SK-N-SH treated with all-trans-retinoic acid at 6 μM for 48 hours (cell line): ENCODE measurements at regions not wholly inside any gene's neighbourhood (a gene's known extent, or its start where the extent isn't known, plus 50 kb on each side); places are given as distances from the start of the nearest gene placed in this dataset.

Experiments
- ATAC-seq: fragments of 200-7000 bp; cut with Tn5 transposase; 3 replicates; pipeline ENCODE4 v1.9.1; 2020; ENCODE audit warnings: mild to moderate bottlenecking, moderate library complexity
- ARNTL ChIP-seq: fragments of 450-650 bp; formaldehyde crosslinking; IDR thresholded peaks from 2 replicates; pipeline ENCODE4 v1.5.0; 2020; ENCODE audit warnings: low read depth, mild to moderate bottlenecking, moderate library complexity, borderline replicate concordance
- BACH2 ChIP-seq: fragments of 250-450 bp; sonication (Bioruptor Pico); IDR thresholded peaks from 2 replicates; pipeline ENCODE4 v1.9.0; 2021; ENCODE audit warnings: mild to moderate bottlenecking, borderline replicate concordance
- CSDC2 ChIP-seq: fragments of 250-450 bp; sonication (Bioruptor Pico); IDR thresholded peaks from 2 replicates; pipeline ENCODE4 v1.5.0; 2020; ENCODE audit warnings: mild to moderate bottlenecking, moderate library complexity
- ESRRG ChIP-seq: fragments of 250-450 bp; sonication (Bioruptor Pico); IDR thresholded peaks from 2 replicates; pipeline ENCODE4 v1.6.1; 2021; ENCODE audit warnings: mild to moderate bottlenecking
- GLIS3 ChIP-seq: fragments of 250-450 bp; sonication (Bioruptor Pico); IDR thresholded peaks from 2 replicates; pipeline ENCODE4 v1.5.0; 2020; ENCODE audit warnings: mild to moderate bottlenecking, moderate library complexity
- ISL1 ChIP-seq: fragments of 250-450 bp; sonication (Bioruptor Pico); IDR thresholded peaks from 2 replicates; pipeline ENCODE4 v2.1.2; 2022; ENCODE audit warnings: mild to moderate bottlenecking, moderate library complexity
- OSR1 ChIP-seq: fragments of 250-450 bp; sonication (Bioruptor Pico); IDR thresholded peaks from 2 replicates; pipeline ENCODE4 v1.8.0; 2022; ENCODE audit warnings: moderate library complexity, mild to moderate bottlenecking, inconsistent platforms
- PPARA ChIP-seq: fragments of 250-450 bp; sonication (Bioruptor Pico); IDR thresholded peaks from 2 replicates; pipeline ENCODE4 v1.5.0; 2020; ENCODE audit warnings: mild to moderate bottlenecking, borderline replicate concordance
- RARB ChIP-seq: fragments of 250-450 bp; sonication (Bioruptor Pico); IDR thresholded peaks from 2 replicates; pipeline ENCODE4 v1.8.0; 2021; ENCODE audit warnings: mild to moderate bottlenecking, moderate library complexity
- SNAI2 ChIP-seq: fragments of 250-450 bp; sonication (Bioruptor Pico); IDR thresholded peaks from 2 replicates; pipeline ENCODE4 v1.5.0; 2020; ENCODE audit warnings: mild to moderate bottlenecking, moderate library complexity
- TCF4 ChIP-seq: fragments of 250-450 bp; sonication (Bioruptor Pico); IDR thresholded peaks from 2 replicates; pipeline ENCODE4 v1.8.0; 2021; ENCODE audit warnings: mild to moderate bottlenecking, moderate library complexity, borderline replicate concordance
- TOX ChIP-seq: fragments of 250-450 bp; sonication (Bioruptor Pico); IDR thresholded peaks from 2 replicates; pipeline ENCODE4 v1.8.0; 2021; ENCODE audit warnings: mild to moderate bottlenecking, moderate library complexity, borderline replicate concordance
- TSHZ2 ChIP-seq: fragments of 250-450 bp; sonication (Bioruptor Pico); IDR thresholded peaks from 2 replicates; pipeline ENCODE4 v1.5.0; 2020; ENCODE audit warnings: mild to moderate bottlenecking, moderate library complexity
- ZC3H10 ChIP-seq: fragments of 250-450 bp; sonication (Bioruptor Pico); IDR thresholded peaks from 2 replicates; pipeline ENCODE4 v1.5.1; 2021; ENCODE audit warnings: mild to moderate bottlenecking, moderate library complexity
- ZFP3 ChIP-seq: fragments of 250-450 bp; sonication (Bioruptor Pico); IDR thresholded peaks from 2 replicates; pipeline ENCODE4 v1.5.0; 2020; ENCODE audit warnings: mild to moderate bottlenecking, moderate library complexity
- ZNF565 ChIP-seq: fragments of 450-650 bp; formaldehyde crosslinking; conservative IDR thresholded peaks from 2 replicates; pipeline ENCODE4 v1.5.0; 2020; ENCODE audit warnings: low read depth, mild to moderate bottlenecking, moderate library complexity
- ZNF70 ChIP-seq: fragments of 450-650 bp; formaldehyde crosslinking; IDR thresholded peaks from 2 replicates; pipeline ENCODE4 v1.5.0; 2020; ENCODE audit warnings: mild to moderate bottlenecking, moderate library complexity
- ZNF8 ChIP-seq: fragments of 450-650 bp; formaldehyde crosslinking; IDR thresholded peaks from 2 replicates; pipeline ENCODE4 v1.5.0; 2020; ENCODE audit warnings: mild to moderate bottlenecking, moderate library complexity
- TF ChIP-seq, protein P1 (sequence below): fragments of 250-450 bp; sonication (Bioruptor Pico); IDR thresholded peaks from 2 replicates; pipeline ENCODE4 v1.8.0; 2020; ENCODE audit warnings: mild to moderate bottlenecking, moderate library complexity, borderline replicate concordance
- TF ChIP-seq, protein P2 (sequence below): fragments of 250-450 bp; sonication (Bioruptor Pico); IDR thresholded peaks from 2 replicates; pipeline ENCODE4 v1.5.1; 2021; ENCODE audit warnings: mild to moderate bottlenecking, moderate library complexity
- TF ChIP-seq, protein P3 (sequence below): fragments of 250-450 bp; sonication (Bioruptor Pico); IDR thresholded peaks from 2 replicates; pipeline ENCODE4 v1.5.1; 2020; ENCODE audit warnings: low read depth, mild to moderate bottlenecking, moderate library complexity
- TF ChIP-seq, protein P4 (sequence below): fragments of 250-450 bp; sonication (Bioruptor Pico); IDR thresholded peaks from 2 replicates; pipeline ENCODE4 v1.8.0; 2021; ENCODE audit warnings: low read depth, mild to moderate bottlenecking, moderate library complexity, borderline replicate concordance

- ATAC-seq: no peak
- TF ChIP-seq ZFP3 (CRISPR knock-in tag) (no peak), TCF4 (CRISPR knock-in tag) (no peak), ARNTL (CRISPR knock-in tag) (no peak), PPARA (CRISPR knock-in tag) (no peak), ESRRG (CRISPR knock-in tag) (no peak), ISL1 (CRISPR knock-in tag) (no peak), RARB (no peak), TSHZ2 (CRISPR knock-in tag) (no peak), CSDC2 (no peak), BACH2 (CRISPR knock-in tag) (no peak), TOX (no peak)
- TF ChIP-seq, protein P1, sequence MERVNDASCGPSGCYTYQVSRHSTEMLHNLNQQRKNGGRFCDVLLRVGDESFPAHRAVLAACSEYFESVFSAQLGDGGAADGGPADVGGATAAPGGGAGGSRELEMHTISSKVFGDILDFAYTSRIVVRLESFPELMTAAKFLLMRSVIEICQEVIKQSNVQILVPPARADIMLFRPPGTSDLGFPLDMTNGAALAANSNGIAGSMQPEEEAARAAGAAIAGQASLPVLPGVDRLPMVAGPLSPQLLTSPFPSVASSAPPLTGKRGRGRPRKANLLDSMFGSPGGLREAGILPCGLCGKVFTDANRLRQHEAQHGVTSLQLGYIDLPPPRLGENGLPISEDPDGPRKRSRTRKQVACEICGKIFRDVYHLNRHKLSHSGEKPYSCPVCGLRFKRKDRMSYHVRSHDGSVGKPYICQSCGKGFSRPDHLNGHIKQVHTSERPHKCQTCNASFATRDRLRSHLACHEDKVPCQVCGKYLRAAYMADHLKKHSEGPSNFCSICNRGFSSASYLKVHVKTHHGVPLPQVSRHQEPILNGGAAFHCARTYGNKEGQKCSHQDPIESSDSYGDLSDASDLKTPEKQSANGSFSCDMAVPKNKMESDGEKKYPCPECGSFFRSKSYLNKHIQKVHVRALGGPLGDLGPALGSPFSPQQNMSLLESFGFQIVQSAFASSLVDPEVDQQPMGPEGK: no peak
- TF ChIP-seq, protein P2, sequence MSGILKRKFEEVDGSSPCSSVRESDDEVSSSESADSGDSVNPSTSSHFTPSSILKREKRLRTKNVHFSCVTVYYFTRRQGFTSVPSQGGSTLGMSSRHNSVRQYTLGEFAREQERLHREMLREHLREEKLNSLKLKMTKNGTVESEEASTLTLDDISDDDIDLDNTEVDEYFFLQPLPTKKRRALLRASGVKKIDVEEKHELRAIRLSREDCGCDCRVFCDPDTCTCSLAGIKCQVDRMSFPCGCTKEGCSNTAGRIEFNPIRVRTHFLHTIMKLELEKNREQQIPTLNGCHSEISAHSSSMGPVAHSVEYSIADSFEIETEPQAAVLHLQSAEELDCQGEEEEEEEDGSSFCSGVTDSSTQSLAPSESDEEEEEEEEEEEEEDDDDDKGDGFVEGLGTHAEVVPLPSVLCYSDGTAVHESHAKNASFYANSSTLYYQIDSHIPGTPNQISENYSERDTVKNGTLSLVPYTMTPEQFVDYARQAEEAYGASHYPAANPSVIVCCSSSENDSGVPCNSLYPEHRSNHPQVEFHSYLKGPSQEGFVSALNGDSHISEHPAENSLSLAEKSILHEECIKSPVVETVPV (CRISPR knock-in tag): no peak
- TF ChIP-seq, protein P3, sequence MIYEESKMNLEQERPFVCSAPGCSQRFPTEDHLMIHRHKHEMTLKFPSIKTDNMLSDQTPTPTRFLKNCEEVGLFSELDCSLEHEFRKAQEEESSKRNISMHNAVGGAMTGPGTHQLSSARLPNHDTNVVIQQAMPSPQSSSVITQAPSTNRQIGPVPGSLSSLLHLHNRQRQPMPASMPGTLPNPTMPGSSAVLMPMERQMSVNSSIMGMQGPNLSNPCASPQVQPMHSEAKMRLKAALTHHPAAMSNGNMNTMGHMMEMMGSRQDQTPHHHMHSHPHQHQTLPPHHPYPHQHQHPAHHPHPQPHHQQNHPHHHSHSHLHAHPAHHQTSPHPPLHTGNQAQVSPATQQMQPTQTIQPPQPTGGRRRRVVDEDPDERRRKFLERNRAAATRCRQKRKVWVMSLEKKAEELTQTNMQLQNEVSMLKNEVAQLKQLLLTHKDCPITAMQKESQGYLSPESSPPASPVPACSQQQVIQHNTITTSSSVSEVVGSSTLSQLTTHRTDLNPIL (CRISPR knock-in tag): no peak
Measured at GRCh38 chr14:82536566-82536965, 1002.9 kb upstream of the SEL1L start.

DNA sequence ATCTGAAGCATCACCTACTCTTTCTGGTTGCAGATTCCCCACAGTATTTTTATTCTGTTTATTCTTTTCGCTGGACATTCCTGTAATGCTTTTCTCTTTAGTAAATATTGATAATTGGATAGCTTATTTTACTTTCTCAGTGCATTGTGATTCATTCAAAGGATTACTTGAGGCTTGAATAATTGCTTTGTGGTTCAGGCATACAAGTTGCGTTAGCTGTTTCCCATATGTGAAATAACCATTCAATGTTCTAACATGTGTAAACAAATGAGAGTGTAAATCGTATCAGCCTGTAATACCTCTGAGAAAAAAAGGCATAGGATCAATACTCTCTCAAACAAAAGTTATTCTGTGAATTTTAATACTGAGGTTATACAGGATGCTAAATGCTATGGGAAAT, 1004.2 kb upstream of the SEL1L start:
- no peak for ATAC-seq
- TF ChIP-seq RARB (no peak), ZNF565 (CRISPR knock-in tag) (no peak), TCF4 (CRISPR knock-in tag) (no peak), GLIS3 (no peak), ZFP3 (CRISPR knock-in tag) (no peak), ESRRG (CRISPR knock-in tag) (no peak), ARNTL (CRISPR knock-in tag) (no peak), OSR1 (no peak), ZNF8 (CRISPR knock-in tag) (no peak), TSHZ2 (CRISPR knock-in tag) (no peak), ISL1 (CRISPR knock-in tag) (no peak), TOX (no peak), ZC3H10 (no peak), SNAI2 (CRISPR knock-in tag) (no peak), ZNF70 (no peak)
- TF ChIP-seq, protein P3 (CRISPR knock-in tag): no peak
- TF ChIP-seq, protein P2 (CRISPR knock-in tag): no peak
- TF ChIP-seq, protein P4, sequence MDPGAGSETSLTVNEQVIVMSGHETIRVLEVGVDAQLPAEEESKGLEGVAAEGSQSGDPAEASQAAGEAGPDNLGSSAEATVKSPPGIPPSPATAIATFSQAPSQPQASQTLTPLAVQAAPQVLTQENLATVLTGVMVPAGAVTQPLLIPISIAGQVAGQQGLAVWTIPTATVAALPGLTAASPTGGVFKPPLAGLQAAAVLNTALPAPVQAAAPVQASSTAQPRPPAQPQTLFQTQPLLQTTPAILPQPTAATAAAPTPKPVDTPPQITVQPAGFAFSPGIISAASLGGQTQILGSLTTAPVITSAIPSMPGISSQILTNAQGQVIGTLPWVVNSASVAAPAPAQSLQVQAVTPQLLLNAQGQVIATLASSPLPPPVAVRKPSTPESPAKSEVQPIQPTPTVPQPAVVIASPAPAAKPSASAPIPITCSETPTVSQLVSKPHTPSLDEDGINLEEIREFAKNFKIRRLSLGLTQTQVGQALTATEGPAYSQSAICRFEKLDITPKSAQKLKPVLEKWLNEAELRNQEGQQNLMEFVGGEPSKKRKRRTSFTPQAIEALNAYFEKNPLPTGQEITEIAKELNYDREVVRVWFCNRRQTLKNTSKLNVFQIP (CRISPR knock-in tag): no peak
- TF ChIP-seq, protein P1: no peak
